ENCODE measurements at regions not wholly inside any gene's neighbourhood (a gene's known extent, or its start where the extent isn't known, plus 50 kb on each side); places are given as distances from the start of the nearest gene placed in this dataset.

GRCh38 chr12:118746176-118746575 is 235.2 kb upstream of the SRRM4 start:
- H3K9me3 ChIP-seq = peaks cover 0 to 4% of the 10 kb centered on the region in 2 donors
- ATAC-seq = no peak
- H3K27me3 ChIP-seq = no peaks in the 10 kb centered on the region
- intact Hi-C loops (cut with DNase I) = no loop called here
- H3K4me1 ChIP-seq = no peaks in the 10 kb centered on the region
- no peak overlapping the region for H3K27ac ChIP-seq
- H3K36me3 ChIP-seq = no peaks in the 10 kb centered on the region
- TF ChIP-seq, protein P1, sequence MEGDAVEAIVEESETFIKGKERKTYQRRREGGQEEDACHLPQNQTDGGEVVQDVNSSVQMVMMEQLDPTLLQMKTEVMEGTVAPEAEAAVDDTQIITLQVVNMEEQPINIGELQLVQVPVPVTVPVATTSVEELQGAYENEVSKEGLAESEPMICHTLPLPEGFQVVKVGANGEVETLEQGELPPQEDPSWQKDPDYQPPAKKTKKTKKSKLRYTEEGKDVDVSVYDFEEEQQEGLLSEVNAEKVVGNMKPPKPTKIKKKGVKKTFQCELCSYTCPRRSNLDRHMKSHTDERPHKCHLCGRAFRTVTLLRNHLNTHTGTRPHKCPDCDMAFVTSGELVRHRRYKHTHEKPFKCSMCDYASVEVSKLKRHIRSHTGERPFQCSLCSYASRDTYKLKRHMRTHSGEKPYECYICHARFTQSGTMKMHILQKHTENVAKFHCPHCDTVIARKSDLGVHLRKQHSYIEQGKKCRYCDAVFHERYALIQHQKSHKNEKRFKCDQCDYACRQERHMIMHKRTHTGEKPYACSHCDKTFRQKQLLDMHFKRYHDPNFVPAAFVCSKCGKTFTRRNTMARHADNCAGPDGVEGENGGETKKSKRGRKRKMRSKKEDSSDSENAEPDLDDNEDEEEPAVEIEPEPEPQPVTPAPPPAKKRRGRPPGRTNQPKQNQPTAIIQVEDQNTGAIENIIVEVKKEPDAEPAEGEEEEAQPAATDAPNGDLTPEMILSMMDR (IDR thresholded peaks at IDR 0.05) = no peak
- H3K4me3 ChIP-seq = no peak overlapping the region
- DNase-seq = no peak

DNA sequence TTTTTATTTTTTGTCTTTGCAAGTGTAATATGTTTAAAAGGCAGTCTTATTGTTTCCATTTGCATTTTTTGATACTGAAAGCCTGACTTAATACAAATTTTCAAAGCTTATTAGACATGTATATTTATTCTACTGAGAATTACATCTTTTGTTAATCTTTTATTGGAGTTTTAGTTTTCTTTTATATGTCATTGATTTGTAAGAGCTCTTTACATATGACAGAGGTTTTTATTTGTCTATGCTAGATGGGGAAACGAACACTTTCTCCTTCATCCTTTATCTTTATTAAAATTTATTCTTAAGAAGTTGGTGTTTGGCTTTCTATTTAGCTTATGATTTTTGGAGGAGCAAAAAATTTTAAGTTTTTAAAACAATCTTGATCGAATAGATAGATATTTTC is 234.4 kb upstream of the SRRM4 start:
- DNase-seq = no peak
- H3K36me3 ChIP-seq = no peaks in the 10 kb centered on the region

GRCh38 chr12:118747771-118748170 is 233.6 kb upstream of the SRRM4 start:
- ATAC-seq (no peak), DNase-seq (no peak)
- H3K27me3 ChIP-seq = no peaks in the 10 kb centered on the region
- TF ChIP-seq, protein P1 (IDR thresholded peaks at IDR 0.05) = no peak
- peaks cover 0 to 7% of the 10 kb centered on the region in 2 donors for H3K9me3 ChIP-seq
- H3K4me3 ChIP-seq = no peak overlapping the region
- H3K27ac ChIP-seq = no peak overlapping the region
- intact Hi-C loops (cut with DNase I) = no loop called here
- no peaks in the 10 kb centered on the region for H3K4me1 ChIP-seq
- no peaks in the 10 kb centered on the region for H3K36me3 ChIP-seq

More for the DNA sequence above, 234.4 kb upstream of the SRRM4 start:
- H3K27ac ChIP-seq = no peak overlapping the region
- TF ChIP-seq, protein P1 (IDR thresholded peaks at IDR 0.05) = no peak
- no peak for ATAC-seq
- peaks cover 0 to 7% of the 10 kb centered on the region in 2 donors for H3K9me3 ChIP-seq
- H3K27me3 ChIP-seq = no peaks in the 10 kb centered on the region
- no peaks in the 10 kb centered on the region for H3K4me1 ChIP-seq
- no peak overlapping the region for H3K4me3 ChIP-seq
- intact Hi-C loops (cut with DNase I) = no loop called here

DNA sequence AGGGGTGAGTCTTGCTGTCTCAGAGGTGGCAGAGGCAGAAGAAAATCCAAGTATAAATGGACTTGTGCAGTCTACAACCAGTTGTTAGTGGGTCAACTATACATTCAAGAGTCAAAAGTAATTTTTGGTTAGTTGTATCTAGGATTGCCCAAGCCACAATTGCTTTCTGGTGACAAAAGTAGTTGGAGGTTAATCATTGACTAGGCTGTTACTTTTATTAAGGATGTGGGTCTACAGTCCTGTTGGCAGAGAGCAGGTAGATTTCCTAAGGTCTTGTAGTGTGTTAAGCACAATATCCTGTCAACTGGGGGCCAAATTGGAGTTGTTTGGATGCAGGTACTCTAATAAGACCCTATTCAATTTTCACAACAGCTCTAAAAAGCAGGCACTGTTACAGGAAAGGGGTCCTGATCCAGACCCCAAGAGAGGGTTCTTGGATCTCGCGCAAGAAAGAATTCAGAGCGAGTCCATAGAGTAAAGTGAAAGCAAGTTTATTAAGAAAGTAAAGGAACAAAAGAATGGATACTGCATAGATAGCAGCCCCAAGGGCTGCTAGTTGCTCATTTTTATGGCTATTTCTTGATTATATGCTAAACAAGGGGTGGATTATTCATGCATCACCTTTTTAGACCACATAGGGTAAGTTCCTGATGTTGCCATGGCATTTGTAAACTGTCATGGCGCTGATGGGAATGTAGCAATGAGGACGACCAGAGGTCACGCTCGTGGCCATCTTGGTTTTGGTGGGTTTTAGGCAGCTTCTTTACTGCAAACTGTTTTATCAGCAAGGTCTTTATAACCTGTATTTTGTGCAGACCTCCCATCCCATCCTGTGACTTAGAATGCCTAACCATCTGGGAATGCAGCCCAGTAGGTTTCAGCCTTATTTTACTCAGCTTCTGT is 232.6 kb upstream of the SRRM4 start:
- no peak for DNase-seq
- TF ChIP-seq, protein P1 (IDR thresholded peaks at IDR 0.05) = no peak
- peaks cover 0 to 7% of the 10 kb centered on the region in 2 donors for H3K9me3 ChIP-seq
- H3K36me3 ChIP-seq = no peaks in the 10 kb centered on the region
- no peak overlapping the region for H3K27ac ChIP-seq
- intact Hi-C loops (cut with DNase I) = no loop called here
- H3K4me1 ChIP-seq = no peaks in the 10 kb centered on the region
- H3K27me3 ChIP-seq = no peaks in the 10 kb centered on the region
- ATAC-seq = no peak
- no peak overlapping the region for H3K4me3 ChIP-seq

DNA sequence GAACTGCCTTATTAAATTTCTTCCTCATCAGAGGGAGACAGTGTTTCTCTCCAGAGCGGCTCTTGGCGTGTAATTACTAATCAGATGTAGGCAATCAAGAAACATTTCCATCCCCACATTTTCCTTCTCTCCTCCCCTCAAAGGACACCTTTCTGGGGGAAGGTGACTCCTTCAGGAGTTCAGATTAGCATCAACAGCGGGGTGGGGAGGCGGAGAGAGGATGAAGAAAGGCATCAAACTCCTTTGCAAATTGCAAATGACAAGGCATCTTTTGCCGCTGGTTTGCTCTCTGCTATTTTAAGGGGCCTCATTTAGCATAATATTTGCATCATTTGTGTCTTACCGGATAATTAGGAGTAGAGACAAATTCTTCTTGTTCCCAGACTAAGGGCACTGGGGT is 231.7 kb upstream of the SRRM4 start:
- no peak for ATAC-seq
- intact Hi-C loops (cut with DNase I) = no loop called here
- no peak overlapping the region for H3K27ac ChIP-seq
- no peaks in the 10 kb centered on the region for H3K36me3 ChIP-seq
- no peak overlapping the region for H3K4me3 ChIP-seq
- no peaks in the 10 kb centered on the region for H3K27me3 ChIP-seq
- no peaks in the 10 kb centered on the region for H3K4me1 ChIP-seq
- H3K9me3 ChIP-seq = peaks cover 0 to 7% of the 10 kb centered on the region in 2 donors
- TF ChIP-seq, protein P1 (IDR thresholded peaks at IDR 0.05) = no peak
- no peak for DNase-seq

Measured in left lung (tissue), 4 donors.